CD1c-positive myeloid dendritic cell (primary cell): ENCODE measurements at regions not wholly inside any gene's neighbourhood (a gene's known extent, or its start where the extent isn't known, plus 50 kb on each side); places are given as distances from the start of the nearest gene placed in this dataset.
A peak's percentile ranks its signal among the peaks of the same experiment; 100 is the strongest.

Source experiments
- DNase-seq: peaks from one replicate; pipeline ENCODE4 v3.0.0-alpha.2; 2016; ENCODE audit errors: extremely low spot score

- no peak for DNase-seq
Observed at GRCh38 chr1:105793536-105794146, 1262.8 kb upstream of the PRMT6 start.

GRCh38 chr1:105795741-105796140, 1260.7 kb upstream of the PRMT6 start:
- no peak for DNase-seq

- DNase-seq: no peak
Observed at GRCh38 chr1:105830571-105831146, 1225.8 kb upstream of the PRMT6 start.

GRCh38 chr1:105838071-105838470, 1218.4 kb upstream of the PRMT6 start:
- DNase-seq: no peak

GRCh38 chr1:105865546-105865945, 1190.9 kb upstream of the PRMT6 start:
- no peak for DNase-seq

- no peak for DNase-seq
Observed at GRCh38 chr1:105872817-105873216, 1183.7 kb upstream of the PRMT6 start.

GRCh38 chr1:105874621-105875020, 1181.9 kb upstream of the PRMT6 start:
- peak; percentile 5 for DNase-seq

GRCh38 chr1:105886309-105886708, 1170.2 kb upstream of the PRMT6 start:
- DNase-seq: no peak

GRCh38 chr1:105891308-105891707, 1165.2 kb upstream of the PRMT6 start:
- DNase-seq: no peak

GRCh38 chr1:105894006-105894405, 1162.5 kb upstream of the PRMT6 start:
- no peak for DNase-seq

GRCh38 chr1:105909811-105910210, 1146.7 kb upstream of the PRMT6 start:
- no peak for DNase-seq

- DNase-seq: no peak
Observed at GRCh38 chr1:105914403-105914802, 1142.1 kb upstream of the PRMT6 start.

GRCh38 chr1:105934806-105935205, 1121.7 kb upstream of the PRMT6 start:
- DNase-seq: no peak

GRCh38 chr1:105964879-105965278, 1091.6 kb upstream of the PRMT6 start:
- DNase-seq: no peak

- DNase-seq: no peak
Observed at GRCh38 chr1:105997516-105997915, 1059.0 kb upstream of the PRMT6 start.

- DNase-seq: no peak
Observed at GRCh38 chr1:106022312-106022902, 1034.1 kb upstream of the PRMT6 start.

- no peak for DNase-seq
Observed at GRCh38 chr1:106027871-106028270, 1028.6 kb upstream of the PRMT6 start.

- DNase-seq: no peak
Observed at GRCh38 chr1:106037526-106037925, 1018.9 kb upstream of the PRMT6 start.

- DNase-seq: no peak
Observed at GRCh38 chr1:106038260-106038659, 1018.2 kb upstream of the PRMT6 start.

- no peak for DNase-seq
Observed at GRCh38 chr1:106043971-106044370, 1012.5 kb upstream of the PRMT6 start.

GRCh38 chr1:106047210-106047609, 1009.3 kb upstream of the PRMT6 start:
- no peak for DNase-seq

- DNase-seq: no peak
Observed at GRCh38 chr1:106049595-106049994, 1006.9 kb upstream of the PRMT6 start.

- no peak for DNase-seq
Observed at GRCh38 chr1:106055855-106056254, 1000.6 kb upstream of the PRMT6 start.
